ENCODE measurements at regions not wholly inside any gene's neighbourhood (a gene's known extent, or its start where the extent isn't known, plus 50 kb on each side); places are given as distances from the start of the nearest gene placed in this dataset.

DNA sequence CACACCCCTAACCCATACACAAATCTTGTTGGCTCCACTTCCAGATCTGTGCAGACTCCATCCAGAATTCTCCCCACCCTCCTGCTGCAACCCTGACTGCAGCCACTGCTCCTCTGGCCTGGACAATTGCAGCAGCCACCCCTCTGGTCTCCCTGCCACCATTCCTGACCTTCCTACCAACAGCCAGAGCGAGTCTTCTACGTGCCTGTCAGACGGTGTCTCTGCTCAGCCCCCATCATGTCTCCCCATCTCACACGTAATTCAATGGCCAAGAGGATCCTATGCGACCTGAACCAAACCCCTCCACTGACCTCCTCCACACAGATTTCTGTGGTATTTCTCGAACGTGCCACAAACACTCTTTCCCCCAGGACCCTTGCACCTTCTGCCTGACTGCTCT, 103.3 kb downstream of the TPRA1 start:
- no peaks in the 10 kb centered on the region for H3K27me3 ChIP-seq (ENCODE audit: insufficient read depth, low read length)
- peaks cover 2% of the 10 kb centered on the region for H4K20me1 ChIP-seq (ENCODE audit: control insufficient read depth, insufficient read depth, insufficient read length)
- H3K27ac Mint-ChIP-seq: peak overlapping the region in 2 of 3 experiments; percentile 5 to 66; a peak in 2 of 7 replicates
- no peak overlapping the region for H2AK5ac ChIP-seq (ENCODE audit: insufficient read length, low read length)
- no peak overlapping the region for H3K56ac ChIP-seq (ENCODE audit: insufficient read length, low read depth, low read length)
- H2BK5ac ChIP-seq (ENCODE audit: insufficient read length, low read length): no peak overlapping the region
- H3K4me1 ChIP-seq (ENCODE audit: insufficient read depth, low read length): no peaks in the 10 kb centered on the region
- no CpG with 5 or more reads among the region's 7 CpGs for WGBS (ENCODE audit: extremely low coverage, insufficient read length, low lambda C conversion rate)
- H4K91ac ChIP-seq (ENCODE audit: insufficient read length, low read depth, low read length): no peak overlapping the region
- H2AFZ ChIP-seq (ENCODE audit: low read length): no peak overlapping the region
- H3K27ac ChIP-seq (ENCODE audit: insufficient read length, low read depth, low read length): no peak overlapping the region
- H3K79me2 ChIP-seq (ENCODE audit: insufficient read depth, low read length): no peaks in the 10 kb centered on the region
- H3K9me3 Mint-ChIP-seq: no peaks in the 10 kb centered on the region
- H2BK120ac ChIP-seq (ENCODE audit: low read depth, low read length, poor library complexity, severe bottlenecking): no peak overlapping the region
- H3K27me3 Mint-ChIP-seq (ENCODE audit: low read depth): peaks cover 7% of the 10 kb centered on the region
- H2BK15ac ChIP-seq (ENCODE audit: low read depth, low read length): no peak overlapping the region
- no peaks in the 10 kb centered on the region for H3K9me3 ChIP-seq (ENCODE audit: control insufficient read depth, low read depth, low read length)
- H2BK20ac ChIP-seq (ENCODE audit: low read depth, low read length, poor library complexity, severe bottlenecking): no peak overlapping the region
- H4K5ac ChIP-seq (ENCODE audit: insufficient read length, low read depth, low read length): no peak overlapping the region
- H2BK12ac ChIP-seq (ENCODE audit: insufficient read length, low read depth, low read length): no peak overlapping the region
- H3K4me3 Mint-ChIP-seq: no peak overlapping the region
- H3K79me1 ChIP-seq (ENCODE audit: insufficient read depth, low read depth, low read length, poor library complexity, severe bottlenecking): no peaks in the 10 kb centered on the region
- DNase-seq: peak; percentile 6
- H3K23ac ChIP-seq (ENCODE audit: insufficient read length, low read depth, low read length): no peak overlapping the region
- H3K18ac ChIP-seq (ENCODE audit: insufficient read length, low read depth, low read length): no peak overlapping the region
- H3K14ac ChIP-seq (ENCODE audit: insufficient read depth, low read length): no peak overlapping the region
- H3T11ph ChIP-seq (ENCODE audit: low read length): no peak overlapping the region
- H4K8ac ChIP-seq (replicated peaks; ENCODE audit: insufficient read length, low read depth, low read length): no peak overlapping the region
- H3K4ac ChIP-seq (ENCODE audit: low read depth, low read length): no peak overlapping the region
- H3K4me1 Mint-ChIP-seq: peaks cover 8 to 26% of the 10 kb centered on the region in 2 experiments; a peak in 3 of 4 replicates
- H3K4me2 ChIP-seq (ENCODE audit: insufficient read depth, insufficient read length, low read length): no peak overlapping the region
- H3K9ac ChIP-seq (ENCODE audit: extremely low read depth, insufficient read length, low read length): no peak overlapping the region
- H3K23me2 ChIP-seq (ENCODE audit: insufficient read length, low read depth, low read length, poor library complexity, severe bottlenecking): no peaks in the 10 kb centered on the region
- no peak for TF ChIP-seq CTCF (conservative IDR thresholded peaks at IDR 0.05)
- no peaks in the 10 kb centered on the region; a peak in 1 of 7 replicates for H3K36me3 Mint-ChIP-seq (ENCODE audit: insufficient read depth in 1 of 3, low read depth in 3 of 3)
